ENCODE measurements at regions not wholly inside any gene's neighbourhood (a gene's known extent, or its start where the extent isn't known, plus 50 kb on each side); places are given as distances from the start of the nearest gene placed in this dataset.

- Histone ChIP-seq H3K4me1 (ENCODE audit: control insufficient read depth in 1 of 2, insufficient read depth in 2 of 2, low read length in 2 of 2) (no peaks in the 10 kb centered on the region), H3K27me3 (ENCODE audit: control insufficient read depth in 2 of 2, insufficient read depth in 2 of 2, low read length in 2 of 2) (no peaks in the 10 kb centered on the region), H3K36me3 (replicated peaks in 1 of 2; ENCODE audit: control insufficient read depth in 1 of 2, insufficient read depth in 2 of 2, low read length in 2 of 2) (no peaks in the 10 kb centered on the region), H3K9me3 (replicated peaks in 1 of 2; ENCODE audit: control insufficient read depth in 1 of 2, insufficient read depth in 1 of 2, low read length in 2 of 2) (peaks cover 32 to 39% of the 10 kb centered on the region in 2 donors), H4K20me1 (ENCODE audit: insufficient read depth, low read length) (no peaks in the 10 kb centered on the region), H3K79me2 (ENCODE audit: insufficient read depth, low read length) (no peaks in the 10 kb centered on the region), H3K4me2 (replicated peaks; ENCODE audit: extremely low read depth, low read length, poor library complexity, severe bottlenecking) (no peak overlapping the region), H2AFZ (ENCODE audit: insufficient read depth, low read depth, low read length, poor library complexity, severe bottlenecking) (no peak overlapping the region), H3K4me3 (replicated peaks in 1 of 3; ENCODE audit: low read depth in 2 of 3, low read length in 3 of 3) (no peak overlapping the region), H3K27ac (ENCODE audit: low read depth in 1 of 2, low read length in 2 of 2) (no peak overlapping the region), H3K9ac (ENCODE audit: insufficient read depth, low read length, poor library complexity, severe bottlenecking) (no peak overlapping the region)
- DNase-seq: no peak
- 100% methylated on average over 1 of the region's 7 CpGs for WGBS (ENCODE audit: insufficient coverage)
- no peak overlapping the region for H3K4me3 Mint-ChIP-seq
- no peaks in the 10 kb centered on the region for H3K27me3 Mint-ChIP-seq (ENCODE audit: low read depth in 3 of 3)
- intact Hi-C loops (cut with micrococcal nuclease): no loop called here
- H3K4me1 Mint-ChIP-seq: no peaks in the 10 kb centered on the region
- peaks cover 29 to 53% (median 47%) of the 10 kb centered on the region in 7 donors for H3K9me3 Mint-ChIP-seq
- TF ChIP-seq, protein P1, sequence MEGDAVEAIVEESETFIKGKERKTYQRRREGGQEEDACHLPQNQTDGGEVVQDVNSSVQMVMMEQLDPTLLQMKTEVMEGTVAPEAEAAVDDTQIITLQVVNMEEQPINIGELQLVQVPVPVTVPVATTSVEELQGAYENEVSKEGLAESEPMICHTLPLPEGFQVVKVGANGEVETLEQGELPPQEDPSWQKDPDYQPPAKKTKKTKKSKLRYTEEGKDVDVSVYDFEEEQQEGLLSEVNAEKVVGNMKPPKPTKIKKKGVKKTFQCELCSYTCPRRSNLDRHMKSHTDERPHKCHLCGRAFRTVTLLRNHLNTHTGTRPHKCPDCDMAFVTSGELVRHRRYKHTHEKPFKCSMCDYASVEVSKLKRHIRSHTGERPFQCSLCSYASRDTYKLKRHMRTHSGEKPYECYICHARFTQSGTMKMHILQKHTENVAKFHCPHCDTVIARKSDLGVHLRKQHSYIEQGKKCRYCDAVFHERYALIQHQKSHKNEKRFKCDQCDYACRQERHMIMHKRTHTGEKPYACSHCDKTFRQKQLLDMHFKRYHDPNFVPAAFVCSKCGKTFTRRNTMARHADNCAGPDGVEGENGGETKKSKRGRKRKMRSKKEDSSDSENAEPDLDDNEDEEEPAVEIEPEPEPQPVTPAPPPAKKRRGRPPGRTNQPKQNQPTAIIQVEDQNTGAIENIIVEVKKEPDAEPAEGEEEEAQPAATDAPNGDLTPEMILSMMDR (IDR thresholded peaks at IDR 0.05): no peak
- no peaks in the 10 kb centered on the region for H3K36me3 Mint-ChIP-seq
- H3K27ac Mint-ChIP-seq: no peak overlapping the region
Observed at GRCh38 chr4:98195005-98195404, 51.7 kb upstream of the STPG2 start.

GRCh38 chr4:98193459-98194105 is 50.3 kb upstream of the STPG2 start:
- Mint-ChIP-seq H3K36me3 (no peaks in the 10 kb centered on the region), H3K4me3 (no peak overlapping the region), H3K27ac (no peak overlapping the region), H3K9me3 (peaks cover 29 to 57% (median 43%) of the 10 kb centered on the region in 7 donors), H3K4me1 (no peaks in the 10 kb centered on the region), H3K27me3 (ENCODE audit: low read depth in 3 of 3) (no peaks in the 10 kb centered on the region)
- H3K79me2 ChIP-seq (ENCODE audit: insufficient read depth, low read length): no peaks in the 10 kb centered on the region
- intact Hi-C loops (cut with micrococcal nuclease): no loop called here
- no peak for DNase-seq
- H3K4me1 ChIP-seq (ENCODE audit: control insufficient read depth in 1 of 2, insufficient read depth in 2 of 2, low read length in 2 of 2): no peaks in the 10 kb centered on the region
- H3K9ac ChIP-seq (ENCODE audit: insufficient read depth, low read length, poor library complexity, severe bottlenecking): no peak overlapping the region
- H4K20me1 ChIP-seq (ENCODE audit: insufficient read depth, low read length): no peaks in the 10 kb centered on the region
- H3K27ac ChIP-seq (ENCODE audit: low read depth in 1 of 2, low read length in 2 of 2): no peak overlapping the region
- WGBS (ENCODE audit: insufficient coverage): 98% methylated on average over 4 of the region's 8 CpGs
- H3K9me3 ChIP-seq (replicated peaks in 1 of 2; ENCODE audit: control insufficient read depth in 1 of 2, insufficient read depth in 1 of 2, low read length in 2 of 2): peaks cover 32 to 38% of the 10 kb centered on the region in 2 donors
- no peaks in the 10 kb centered on the region for H3K36me3 ChIP-seq (replicated peaks in 1 of 2; ENCODE audit: control insufficient read depth in 1 of 2, insufficient read depth in 2 of 2, low read length in 2 of 2)
- H3K27me3 ChIP-seq (ENCODE audit: control insufficient read depth in 2 of 2, insufficient read depth in 2 of 2, low read length in 2 of 2): no peaks in the 10 kb centered on the region
- no peak overlapping the region for H3K4me2 ChIP-seq (replicated peaks; ENCODE audit: extremely low read depth, low read length, poor library complexity, severe bottlenecking)
- H2AFZ ChIP-seq (ENCODE audit: insufficient read depth, low read depth, low read length, poor library complexity, severe bottlenecking): no peak overlapping the region
- TF ChIP-seq, protein P1 (IDR thresholded peaks at IDR 0.05): no peak
- no peak overlapping the region for H3K4me3 ChIP-seq (replicated peaks in 1 of 3; ENCODE audit: low read depth in 2 of 3, low read length in 3 of 3)

Measured in CD14-positive monocyte (primary cell).